H1 (cell line): ENCODE measurements at regions not wholly inside any gene's neighbourhood (a gene's known extent, or its start where the extent isn't known, plus 50 kb on each side); places are given as distances from the start of the nearest gene placed in this dataset.

Experiments
- CTCF ChIA-PET: fragments of 300-600 bp; sonication (Branson Sonifier 250); formaldehyde crosslinking; loops from one replicate; lab custom pipeline; 2021; ENCODE audit not compliant: partially characterized antibody; lab: Charles Lee
- POLR2A ChIA-PET: fragments of 300-600 bp; sonication (Branson Sonifier 250); formaldehyde crosslinking; loops from one replicate; lab custom pipeline; 2021; ENCODE audit warnings: inconsistent platforms; ENCODE audit not compliant: partially characterized antibody; lab: Charles Lee
- DNase-seq, 2 experiments: peaks; one replicate each; pipeline versions ENCODE4 v3.0.0 to v3.0.0-alpha.2; 2010 to 2022; ENCODE audit warnings: low spot score in 2 of 2, low read depth in 1 of 2, mixed read lengths in 1 of 2
- FAIRE-seq: peaks from 2 replicates; lab custom pipeline; 2011; peaks lifted over from hg19 to GRCh38; lab: Jason Lieb, UNC
- H2AFZ ChIP-seq: 2 replicates; pipeline ENCODE4 v1.8.1; 2012; ENCODE audit warnings: low read length, inconsistent platforms
- H2AK5ac ChIP-seq: 2 replicates; pipeline ENCODE4 v1.6.1; 2013; ENCODE audit warnings: low read depth, low read length
- H2BK120ac ChIP-seq: replicated peaks from 2 replicates; pipeline ENCODE3; 2013; ENCODE audit warnings: low read depth, low read length, inconsistent platforms
- H2BK12ac ChIP-seq: 2 replicates; pipeline ENCODE4 v1.6.1; 2013; ENCODE audit warnings: low read depth, low read length
- H2BK15ac ChIP-seq: 2 replicates; pipeline ENCODE4 v1.6.1; 2013; ENCODE audit warnings: low read length
- H2BK20ac ChIP-seq: 2 replicates; pipeline ENCODE4 v1.6.1; 2013; ENCODE audit warnings: low read length
- H2BK5ac ChIP-seq: 2 replicates; pipeline ENCODE4 v1.6.1; 2013; ENCODE audit warnings: low read depth, low read length
- H3K14ac ChIP-seq: 2 replicates; pipeline ENCODE4 v1.6.1; 2013; ENCODE audit warnings: inconsistent platforms; ENCODE audit not compliant: insufficient read length
- H3K18ac ChIP-seq: 2 replicates; pipeline ENCODE4 v1.6.1; 2013; ENCODE audit warnings: low read length; ENCODE audit errors: extremely low read depth
- H3K23ac ChIP-seq: 2 replicates; pipeline ENCODE4 v1.6.1; 2013; ENCODE audit warnings: inconsistent platforms; ENCODE audit not compliant: insufficient read length
- H3K23me2 ChIP-seq: 2 replicates; pipeline ENCODE4 v1.6.1; 2013; ENCODE audit warnings: low read depth, low read length
- H3K27ac ChIP-seq: 2 replicates; pipeline ENCODE4 v1.6.1; 2011; ENCODE audit warnings: low read depth, low read length, inconsistent platforms
- H3K27me3 ChIP-seq, 4 experiments: replicated peaks in 1 of 4; 1 replicate in 1 of 4; 2 replicates in 3 of 4; pipeline versions ENCODE4 v1.6.1 to v1.8.1; 2011 to 2013; ENCODE audit warnings: low read length in 3 of 4, mild to moderate bottlenecking in 3 of 4, inconsistent platforms in 2 of 4, mixed read lengths in 2 of 4, moderate library complexity in 1 of 4; ENCODE audit not compliant: control insufficient read depth in 3 of 4, insufficient read depth in 3 of 4; ENCODE audit errors: extremely low read depth in 1 of 4
- H3K36me3 ChIP-seq, 4 experiments: 2 replicates each; pipeline versions ENCODE4 v1.6.1 to v1.8.1; 2011 to 2013; ENCODE audit warnings: mild to moderate bottlenecking in 4 of 4, low read length in 3 of 4, moderate library complexity in 2 of 4, control low read depth in 1 of 4, inconsistent platforms in 1 of 4; ENCODE audit not compliant: insufficient read depth in 4 of 4, control insufficient read depth in 2 of 4
- H3K4ac ChIP-seq: replicated peaks from 2 replicates; pipeline ENCODE3; 2013; ENCODE audit warnings: low read length, low read depth, mixed read lengths, inconsistent platforms; ENCODE audit not compliant: insufficient read length
- H3K4me1 ChIP-seq, 4 experiments: replicated peaks in 1 of 4; 1 replicate in 1 of 4; 2 replicates in 3 of 4; pipeline versions ENCODE4 v1.6.1 to v1.8.1; 2011 to 2013; ENCODE audit warnings: low read length in 3 of 4, inconsistent platforms in 2 of 4, mixed read lengths in 1 of 4; ENCODE audit not compliant: insufficient read depth in 4 of 4, control insufficient read depth in 3 of 4
- H3K4me2 ChIP-seq, 2 experiments: 2 replicates each; pipeline versions ENCODE4 v1.6.1 to v1.8.1; 2011 to 2013; ENCODE audit warnings: low read depth in 2 of 2, low read length in 2 of 2, control low read depth in 1 of 2, inconsistent platforms in 1 of 2, mild to moderate bottlenecking in 1 of 2; ENCODE audit not compliant: insufficient read depth in 1 of 2
- H3K4me3 ChIP-seq, 4 experiments: fragments of 200-600, 300-600 bp in 1 of 4; sonication (generic), shearing (Covaris generic), sonication (Bioruptor Twin) in 1 of 4; 2 replicates each; pipeline versions ENCODE4 v1.5.1 to v1.8.1; 2011 to 2016; ENCODE audit warnings: low read length in 4 of 4, low read depth in 3 of 4, control low read depth in 2 of 4, inconsistent platforms in 2 of 4, mild to moderate bottlenecking in 2 of 4, mixed read lengths in 1 of 4, moderate library complexity in 1 of 4; ENCODE audit not compliant: insufficient read depth in 2 of 4; ENCODE audit errors: extremely low read depth in 1 of 4
- H3K56ac ChIP-seq: replicated peaks from 2 replicates; pipeline ENCODE3; 2013; ENCODE audit warnings: low read depth, mild to moderate bottlenecking, mixed read lengths, low read length, inconsistent platforms; ENCODE audit not compliant: insufficient read length
- H3K79me1 ChIP-seq: 2 replicates; pipeline ENCODE4 v1.6.1; 2013; ENCODE audit warnings: low read depth, low read length, control low read depth
- H3K79me2 ChIP-seq, 2 experiments: 2 replicates each; pipeline versions ENCODE4 v1.6.1 to v1.8.1; 2012 to 2013; ENCODE audit warnings: low read length in 2 of 2, mild to moderate bottlenecking in 2 of 2, inconsistent platforms in 1 of 2; ENCODE audit not compliant: insufficient read depth in 2 of 2, control insufficient read depth in 1 of 2
- H3K9ac ChIP-seq, 4 experiments: replicated peaks in 1 of 4; 1 replicate in 1 of 4; 2 replicates in 3 of 4; pipeline versions ENCODE4 v1.6.1 to v1.8.1; 2011 to 2013; ENCODE audit warnings: low read depth in 3 of 4, low read length in 3 of 4, control low read depth in 2 of 4, mild to moderate bottlenecking in 2 of 4, moderate library complexity in 2 of 4, inconsistent platforms in 1 of 4; ENCODE audit errors: extremely low read depth in 1 of 4
- H3K9me3 ChIP-seq, 2 experiments: 2 replicates each; pipeline versions ENCODE4 v1.6.1 to v1.8.1; 2012 to 2013; ENCODE audit warnings: mild to moderate bottlenecking in 2 of 2, moderate library complexity in 2 of 2, control low read depth in 1 of 2, inconsistent platforms in 1 of 2, low read depth in 1 of 2, low read length in 1 of 2, mixed read lengths in 1 of 2; ENCODE audit not compliant: insufficient read depth in 2 of 2
- H4K20me1 ChIP-seq, 2 experiments: replicated peaks in 1 of 2; 2 replicates each; pipeline versions ENCODE3 to v1.8.1; 2011 to 2013; ENCODE audit warnings: inconsistent platforms in 2 of 2, low read length in 2 of 2, mild to moderate bottlenecking in 1 of 2; ENCODE audit not compliant: insufficient read depth in 2 of 2, control insufficient read depth in 1 of 2
- H4K5ac ChIP-seq: 2 replicates; pipeline ENCODE4 v1.6.1; 2013; ENCODE audit warnings: low read length, low read depth, mixed read lengths, inconsistent platforms; ENCODE audit not compliant: insufficient read length
- H4K8ac ChIP-seq: 2 replicates; pipeline ENCODE4 v1.8.0; 2013; ENCODE audit warnings: mild to moderate bottlenecking, moderate library complexity, low read length, inconsistent platforms; ENCODE audit not compliant: insufficient read depth; ENCODE audit errors: extremely low read depth
- H4K91ac ChIP-seq: replicated peaks from 2 replicates; pipeline ENCODE3; 2013; ENCODE audit warnings: low read length, mixed read lengths, inconsistent platforms; ENCODE audit not compliant: insufficient read length
- CTCF ChIP-seq, 3 experiments: IDR thresholded peaks; 1 replicate in 2 of 3; 2 replicates in 1 of 3; pipeline versions ENCODE4 v1.5.1 to v1.6.1; 2011; ENCODE audit warnings: low read length in 3 of 3, mild to moderate bottlenecking in 3 of 3, inconsistent platforms in 2 of 3, low read depth in 1 of 3, moderate library complexity in 1 of 3; ENCODE audit not compliant: insufficient read depth in 1 of 3; ENCODE audit errors: control extremely low read depth in 1 of 3
- FOSL1 ChIP-seq: IDR thresholded peaks from 2 replicates; pipeline ENCODE4 v1.6.1; 2011; ENCODE audit warnings: mild to moderate bottlenecking, low read depth, low read length, moderate library complexity; ENCODE audit not compliant: insufficient read depth
- HDAC2 ChIP-seq, 2 experiments: fragments of 300-600 bp in 1 of 2; sonication (generic) in 1 of 2; IDR thresholded peaks; 2 replicates each; pipeline ENCODE4 v1.6.1; 2011 to 2012; ENCODE audit warnings: low read depth in 2 of 2, low read length in 2 of 2, mild to moderate bottlenecking in 2 of 2, moderate library complexity in 2 of 2, borderline replicate concordance in 1 of 2, inconsistent platforms in 1 of 2
- MAX ChIP-seq: IDR thresholded peaks from 2 replicates; pipeline ENCODE4 v1.6.1; 2012; ENCODE audit warnings: inconsistent platforms
- NRF1 ChIP-seq: IDR thresholded peaks from 2 replicates; pipeline ENCODE4 v1.6.1; 2011; ENCODE audit warnings: mild to moderate bottlenecking, low read depth, low read length, improper control_type of control experiment
- SIRT6 ChIP-seq: IDR thresholded peaks from one replicate; pipeline ENCODE4 v1.7.1; 2012; ENCODE audit warnings: low read length, inconsistent platforms
- WGBS, 2 experiments: shearing (Covaris generic) in 1 of 2; methylation state at CpG; one replicate each; pipeline versions ENCODE4 v1.1.6 to v1.1.7; 2013 to 2015; ENCODE audit warnings: low lambda C conversion rate in 2 of 2, mixed read lengths in 2 of 2, inconsistent platforms in 1 of 2, low coverage in 1 of 2, missing lambda C conversion rate in 1 of 2; ENCODE audit not compliant: insufficient replicate concordance in 2 of 2, insufficient coverage in 1 of 2, insufficient read length in 1 of 2; ENCODE audit errors: extremely low coverage in 1 of 2, missing lambda C conversion rate in 1 of 2; 5-methylcytosine and 5-hydroxymethylcytosine counted together
- TF ChIP-seq, protein P1 (sequence below): IDR thresholded peaks from 2 replicates; pipeline ENCODE4 v1.6.1; 2012; ENCODE audit warnings: low read length, inconsistent platforms
- TF ChIP-seq, protein P2 (sequence below): IDR thresholded peaks from 2 replicates; pipeline ENCODE4 v1.6.1; 2011; ENCODE audit warnings: low read depth, mild to moderate bottlenecking, low read length; ENCODE audit not compliant: insufficient read depth

GRCh38 chr7:98728555-98728954 is 111.5 kb downstream of the NPTX2 start:
- Histone ChIP-seq H3K4me3 (no peak overlapping the region), H2BK20ac (peak overlapping the region; percentile 66; the same call in 1 of the 2 replicates), H2BK120ac (no peak overlapping the region), H2AFZ (no peak overlapping the region), H3K23ac (no peak overlapping the region), H3K4ac (no peak overlapping the region), H3K18ac (no peak overlapping the region), H4K5ac (no peak overlapping the region), H3K4me2 (no peak overlapping the region), H3K4me1 (peaks cover 0 to 16% (median 5%) of the 10 kb centered on the region in 4 experiments; a peak in 5 of 7 replicates), H2AK5ac (no peak overlapping the region), H3K79me2 (no peaks in the 10 kb centered on the region), H4K8ac (no peak overlapping the region), H3K79me1 (no peaks in the 10 kb centered on the region), H4K91ac (no peak overlapping the region), H2BK12ac (peak overlapping the region; percentile 68; the same call in 1 of the 2 replicates), H4K20me1 (no peaks in the 10 kb centered on the region), H2BK15ac (0 out of 2 replicates have a peak overlapping the region, but pooled peaks have one; percentile 53), H3K9me3 (peaks cover 0 to 5% of the 10 kb centered on the region in 2 experiments; a peak in 1 of 4 replicates), H3K9ac (no peak overlapping the region), H3K36me3 (no peaks in the 10 kb centered on the region), H3K27ac (no peak overlapping the region), H2BK5ac (peak overlapping the region; percentile 52; the same call in 1 of the 2 replicates), H3K23me2 (no peaks in the 10 kb centered on the region), H3K14ac (no peak overlapping the region), H3K56ac (no peak overlapping the region), H3K27me3 (no peaks in the 10 kb centered on the region)
- ChIA-PET CTCF (interaction anchor here (0.7 to 10.1 kb wide), 5 partner anchors 16 to 196 kb away, joined by 3 to 67 read pairs (median 3); no protein-coding TSS in a partner anchor), POLR2A (interaction anchor here (0.6 to 1.2 kb wide), 3 partner anchors 11 to 314 kb away, joined by 3 to 5 read pairs (median 3); no protein-coding TSS in a partner anchor)
- FAIRE-seq (no peak), DNase-seq (no peak)
- WGBS, 2 experiments = 69% methylated on average over 3 of the region's 3 CpGs; no CpG with 5 or more reads in 1 of the 2 experiments
- TF ChIP-seq MAX (no peak), NRF1 (no peak), CTCF (IDR thresholded peaks at IDR 0.05; ENCODE audit: control extremely low read depth in 1 of 3, insufficient read depth in 1 of 3, low read depth in 1 of 3, low read length in 3 of 3) (no peak), FOSL1 (no peak), SIRT6 (no peak), HDAC2 (IDR thresholded peaks at IDR 0.05; ENCODE audit: borderline replicate concordance in 1 of 2, low read depth in 2 of 2, low read length in 2 of 2) (no peak)
- TF ChIP-seq, protein P1, sequence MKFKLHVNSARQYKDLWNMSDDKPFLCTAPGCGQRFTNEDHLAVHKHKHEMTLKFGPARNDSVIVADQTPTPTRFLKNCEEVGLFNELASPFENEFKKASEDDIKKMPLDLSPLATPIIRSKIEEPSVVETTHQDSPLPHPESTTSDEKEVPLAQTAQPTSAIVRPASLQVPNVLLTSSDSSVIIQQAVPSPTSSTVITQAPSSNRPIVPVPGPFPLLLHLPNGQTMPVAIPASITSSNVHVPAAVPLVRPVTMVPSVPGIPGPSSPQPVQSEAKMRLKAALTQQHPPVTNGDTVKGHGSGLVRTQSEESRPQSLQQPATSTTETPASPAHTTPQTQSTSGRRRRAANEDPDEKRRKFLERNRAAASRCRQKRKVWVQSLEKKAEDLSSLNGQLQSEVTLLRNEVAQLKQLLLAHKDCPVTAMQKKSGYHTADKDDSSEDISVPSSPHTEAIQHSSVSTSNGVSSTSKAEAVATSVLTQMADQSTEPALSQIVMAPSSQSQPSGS = no peak
- TF ChIP-seq, protein P2, sequence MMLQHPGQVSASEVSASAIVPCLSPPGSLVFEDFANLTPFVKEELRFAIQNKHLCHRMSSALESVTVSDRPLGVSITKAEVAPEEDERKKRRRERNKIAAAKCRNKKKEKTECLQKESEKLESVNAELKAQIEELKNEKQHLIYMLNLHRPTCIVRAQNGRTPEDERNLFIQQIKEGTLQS = no peak
